GM23338 (cell line): ENCODE measurements at regions not wholly inside any gene's neighbourhood (a gene's known extent, or its start where the extent isn't known, plus 50 kb on each side); places are given as distances from the start of the nearest gene placed in this dataset.

Source experiments
- EZH2phosphoT487 ChIP-seq: fragments of 200-600 bp; sonication (generic); IDR thresholded peaks from one replicate; pipeline ENCODE4 v1.8.1; 2018; ENCODE audit warnings: antibody characterized with exemption; ENCODE audit not compliant: unreplicated experiment
- JUNB ChIP-seq: IDR thresholded peaks from one replicate; pipeline ENCODE4 v1.6.1; 2016; ENCODE audit warnings: antibody characterized with exemption; ENCODE audit not compliant: unreplicated experiment
- POLR2AphosphoS5 ChIP-seq: IDR thresholded peaks from 2 replicates; pipeline ENCODE4 v1.6.1; 2016; ENCODE audit warnings: antibody characterized with exemption, low read depth
- TF ChIP-seq, protein P1 (sequence below), 2 experiments: fragments of 200-600 bp in 1 of 2; sonication (generic) in 1 of 2; conservative IDR thresholded peaks; 2 replicates each; pipeline versions ENCODE4 v1.5.1 to v1.6.1; 2016 to 2017; ENCODE audit warnings: antibody characterized with exemption in 2 of 2, low read depth in 2 of 2, mild to moderate bottlenecking in 2 of 2, moderate library complexity in 1 of 2
- TF ChIP-seq, protein P2 (sequence below): IDR thresholded peaks from one replicate; pipeline ENCODE4 v1.6.1; 2018; ENCODE audit warnings: antibody characterized with exemption; ENCODE audit not compliant: unreplicated experiment

GRCh38 chr2:75775311-75775823 is 64.7 kb upstream of the GCFC2 start:
- TF ChIP-seq EZH2phosphoT487 = no peak
- TF ChIP-seq, protein P1, sequence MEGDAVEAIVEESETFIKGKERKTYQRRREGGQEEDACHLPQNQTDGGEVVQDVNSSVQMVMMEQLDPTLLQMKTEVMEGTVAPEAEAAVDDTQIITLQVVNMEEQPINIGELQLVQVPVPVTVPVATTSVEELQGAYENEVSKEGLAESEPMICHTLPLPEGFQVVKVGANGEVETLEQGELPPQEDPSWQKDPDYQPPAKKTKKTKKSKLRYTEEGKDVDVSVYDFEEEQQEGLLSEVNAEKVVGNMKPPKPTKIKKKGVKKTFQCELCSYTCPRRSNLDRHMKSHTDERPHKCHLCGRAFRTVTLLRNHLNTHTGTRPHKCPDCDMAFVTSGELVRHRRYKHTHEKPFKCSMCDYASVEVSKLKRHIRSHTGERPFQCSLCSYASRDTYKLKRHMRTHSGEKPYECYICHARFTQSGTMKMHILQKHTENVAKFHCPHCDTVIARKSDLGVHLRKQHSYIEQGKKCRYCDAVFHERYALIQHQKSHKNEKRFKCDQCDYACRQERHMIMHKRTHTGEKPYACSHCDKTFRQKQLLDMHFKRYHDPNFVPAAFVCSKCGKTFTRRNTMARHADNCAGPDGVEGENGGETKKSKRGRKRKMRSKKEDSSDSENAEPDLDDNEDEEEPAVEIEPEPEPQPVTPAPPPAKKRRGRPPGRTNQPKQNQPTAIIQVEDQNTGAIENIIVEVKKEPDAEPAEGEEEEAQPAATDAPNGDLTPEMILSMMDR (conservative IDR thresholded peaks at IDR 0.05; ENCODE audit: low read depth in 2 of 2) = no peak
- no peak for TF ChIP-seq POLR2AphosphoS5
- no peak for TF ChIP-seq JUNB
- TF ChIP-seq, protein P2, sequence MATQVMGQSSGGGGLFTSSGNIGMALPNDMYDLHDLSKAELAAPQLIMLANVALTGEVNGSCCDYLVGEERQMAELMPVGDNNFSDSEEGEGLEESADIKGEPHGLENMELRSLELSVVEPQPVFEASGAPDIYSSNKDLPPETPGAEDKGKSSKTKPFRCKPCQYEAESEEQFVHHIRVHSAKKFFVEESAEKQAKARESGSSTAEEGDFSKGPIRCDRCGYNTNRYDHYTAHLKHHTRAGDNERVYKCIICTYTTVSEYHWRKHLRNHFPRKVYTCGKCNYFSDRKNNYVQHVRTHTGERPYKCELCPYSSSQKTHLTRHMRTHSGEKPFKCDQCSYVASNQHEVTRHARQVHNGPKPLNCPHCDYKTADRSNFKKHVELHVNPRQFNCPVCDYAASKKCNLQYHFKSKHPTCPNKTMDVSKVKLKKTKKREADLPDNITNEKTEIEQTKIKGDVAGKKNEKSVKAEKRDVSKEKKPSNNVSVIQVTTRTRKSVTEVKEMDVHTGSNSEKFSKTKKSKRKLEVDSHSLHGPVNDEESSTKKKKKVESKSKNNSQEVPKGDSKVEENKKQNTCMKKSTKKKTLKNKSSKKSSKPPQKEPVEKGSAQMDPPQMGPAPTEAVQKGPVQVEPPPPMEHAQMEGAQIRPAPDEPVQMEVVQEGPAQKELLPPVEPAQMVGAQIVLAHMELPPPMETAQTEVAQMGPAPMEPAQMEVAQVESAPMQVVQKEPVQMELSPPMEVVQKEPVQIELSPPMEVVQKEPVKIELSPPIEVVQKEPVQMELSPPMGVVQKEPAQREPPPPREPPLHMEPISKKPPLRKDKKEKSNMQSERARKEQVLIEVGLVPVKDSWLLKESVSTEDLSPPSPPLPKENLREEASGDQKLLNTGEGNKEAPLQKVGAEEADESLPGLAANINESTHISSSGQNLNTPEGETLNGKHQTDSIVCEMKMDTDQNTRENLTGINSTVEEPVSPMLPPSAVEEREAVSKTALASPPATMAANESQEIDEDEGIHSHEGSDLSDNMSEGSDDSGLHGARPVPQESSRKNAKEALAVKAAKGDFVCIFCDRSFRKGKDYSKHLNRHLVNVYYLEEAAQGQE = no peak
